DMS114 treated with DMSO at 0.1 percent for 48 hours (cell line): ENCODE measurements at regions not wholly inside any gene's neighbourhood (a gene's known extent, or its start where the extent isn't known, plus 50 kb on each side); places are given as distances from the start of the nearest gene placed in this dataset.
"Not testable (repeated sequence)": the region's sequence is repeated elsewhere in the genome, so short reads cannot be mapped to it uniquely, and the experiment has no call there.

Source experiments
- DNase-seq: peaks from one replicate; lab custom pipeline; 2025; ENCODE audit not compliant: unreplicated experiment; lab: John Stamatoyannopoulos, UW

- not testable (repeated sequence) for DNase-seq
Measured at GRCh38 chr7:29696402-29696801, 109.9 kb upstream of the WIPF3 start.

DNA sequence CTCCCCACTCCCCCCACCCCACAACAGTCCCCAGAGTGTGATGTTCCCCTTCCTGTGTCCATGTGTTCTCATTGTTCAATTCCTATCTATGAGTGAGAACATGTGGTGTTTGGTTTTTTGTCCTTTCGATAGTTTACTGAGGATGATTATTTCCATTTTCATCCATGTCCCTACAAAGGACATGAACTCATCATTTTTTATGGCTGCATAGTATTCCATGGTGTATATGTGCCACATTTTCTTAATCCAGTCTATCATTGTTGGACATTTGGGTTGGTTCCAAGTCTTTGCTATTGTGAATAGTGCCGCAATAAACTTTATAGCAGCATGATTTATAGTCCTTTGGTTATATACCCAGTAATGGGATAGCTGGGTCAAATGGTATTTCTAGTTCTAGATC is 106.6 kb upstream of the WIPF3 start:
- not testable (repeated sequence) for DNase-seq

- not testable (repeated sequence) for DNase-seq
Measured at GRCh38 chr7:29701540-29701939, 104.8 kb upstream of the WIPF3 start.

GRCh38 chr7:29703830-29704229 is 102.5 kb upstream of the WIPF3 start:
- not testable (repeated sequence) for DNase-seq

DNA sequence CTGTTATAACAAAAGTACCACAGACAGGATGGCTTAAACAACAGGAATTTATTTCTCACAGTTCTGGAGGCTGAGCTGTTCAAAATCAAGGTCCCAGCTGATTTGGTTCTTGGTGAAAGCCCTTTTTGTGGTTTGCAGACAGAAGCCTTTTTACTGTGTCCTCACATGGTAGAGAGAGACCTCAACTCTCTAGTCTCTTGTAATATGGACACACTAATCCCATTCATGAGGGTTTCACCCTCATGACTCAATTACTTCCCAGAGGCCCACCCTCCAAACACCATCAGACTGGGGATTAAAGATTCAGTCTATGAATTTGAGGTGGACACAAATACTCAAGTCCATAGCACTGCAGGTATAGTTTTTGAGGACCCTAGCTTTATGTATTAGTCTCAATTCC is 97.3 kb upstream of the WIPF3 start:
- DNase-seq: not testable (repeated sequence)

DNA sequence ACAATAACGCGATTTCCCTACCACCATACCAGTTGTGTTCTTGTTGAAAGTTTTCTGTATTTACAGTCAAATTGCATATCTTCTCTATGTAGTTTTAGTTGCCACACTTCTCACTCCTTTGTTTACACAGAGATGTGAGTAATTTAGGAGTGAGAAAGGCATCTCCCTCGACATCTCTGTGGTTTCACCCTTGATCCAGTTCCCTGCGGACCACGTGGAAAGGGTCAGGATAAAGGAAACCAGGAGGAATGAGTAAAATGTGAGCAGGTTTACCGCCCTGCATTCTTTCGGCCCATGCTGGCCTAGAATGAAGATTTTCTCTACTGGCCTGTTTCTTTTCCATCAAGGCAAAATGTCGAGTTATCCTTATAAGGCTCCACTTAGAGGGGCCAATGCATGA is 83.2 kb upstream of the WIPF3 start:
- not testable (repeated sequence) for DNase-seq

GRCh38 chr7:29723599-29723998 is 82.7 kb upstream of the WIPF3 start:
- no peak for DNase-seq

- not testable (repeated sequence) for DNase-seq
Measured at GRCh38 chr7:29729534-29730165, 76.7 kb upstream of the WIPF3 start.

DNA sequence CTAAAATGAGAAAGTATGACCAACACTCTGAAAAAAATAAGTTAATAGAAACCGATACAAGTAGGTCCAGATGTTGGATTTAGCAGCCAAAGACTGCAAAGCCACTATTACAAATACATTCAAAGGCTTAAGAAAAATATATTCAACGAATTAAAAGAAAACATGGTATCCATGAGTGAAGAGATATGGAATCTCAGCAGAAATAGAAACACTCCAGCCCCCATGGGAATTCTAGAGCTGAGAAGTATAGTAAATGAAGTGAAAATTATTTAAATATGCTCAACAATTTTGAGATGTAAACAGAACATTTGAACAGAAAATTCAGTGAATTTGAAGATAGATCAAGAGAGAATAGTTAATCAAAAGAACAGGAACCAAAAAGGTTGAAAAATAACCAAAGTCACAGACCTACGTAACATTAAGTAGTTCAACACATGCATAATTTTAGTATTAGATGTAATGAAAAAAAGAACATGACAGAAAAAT is 72.0 kb upstream of the WIPF3 start:
- DNase-seq: no peak

- not testable (repeated sequence) for DNase-seq
Measured at GRCh38 chr7:29747645-29748245, 58.6 kb upstream of the WIPF3 start.

DNA sequence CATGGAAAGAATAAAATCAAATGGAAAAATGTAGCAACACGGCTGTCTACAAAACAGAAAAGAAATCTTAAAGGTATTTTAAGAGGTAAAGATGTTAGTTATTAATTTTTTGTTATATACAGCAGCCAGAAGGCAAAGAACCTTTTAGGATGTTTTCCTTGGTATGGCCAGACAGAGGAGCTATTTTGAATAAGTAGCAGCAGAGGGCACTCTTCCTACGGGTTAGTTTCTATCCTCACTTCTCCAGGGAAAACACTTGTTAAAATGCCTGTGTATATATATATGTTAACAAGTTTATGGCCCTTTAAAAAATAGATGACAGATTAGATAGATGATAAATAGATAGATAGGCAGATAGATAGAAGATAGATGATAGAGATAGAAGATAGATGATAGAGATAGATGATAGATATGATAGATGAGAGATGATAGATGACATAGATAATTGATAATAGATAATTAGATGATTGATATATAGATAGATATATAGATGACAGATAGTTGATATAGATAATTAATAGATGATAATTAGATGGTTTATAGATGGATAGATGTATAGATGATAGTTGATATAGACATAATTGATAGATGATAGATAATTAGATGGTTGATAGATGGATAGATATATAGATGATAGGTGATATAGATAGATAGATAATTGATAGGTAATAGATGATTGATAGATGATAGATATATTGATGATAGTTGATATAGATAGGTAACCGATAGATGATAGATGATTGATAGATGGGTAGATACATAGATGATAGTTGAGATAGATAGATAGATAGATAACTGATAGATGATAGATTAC is 57.8 kb upstream of the WIPF3 start:
- peak; percentile 76 for DNase-seq

DNA sequence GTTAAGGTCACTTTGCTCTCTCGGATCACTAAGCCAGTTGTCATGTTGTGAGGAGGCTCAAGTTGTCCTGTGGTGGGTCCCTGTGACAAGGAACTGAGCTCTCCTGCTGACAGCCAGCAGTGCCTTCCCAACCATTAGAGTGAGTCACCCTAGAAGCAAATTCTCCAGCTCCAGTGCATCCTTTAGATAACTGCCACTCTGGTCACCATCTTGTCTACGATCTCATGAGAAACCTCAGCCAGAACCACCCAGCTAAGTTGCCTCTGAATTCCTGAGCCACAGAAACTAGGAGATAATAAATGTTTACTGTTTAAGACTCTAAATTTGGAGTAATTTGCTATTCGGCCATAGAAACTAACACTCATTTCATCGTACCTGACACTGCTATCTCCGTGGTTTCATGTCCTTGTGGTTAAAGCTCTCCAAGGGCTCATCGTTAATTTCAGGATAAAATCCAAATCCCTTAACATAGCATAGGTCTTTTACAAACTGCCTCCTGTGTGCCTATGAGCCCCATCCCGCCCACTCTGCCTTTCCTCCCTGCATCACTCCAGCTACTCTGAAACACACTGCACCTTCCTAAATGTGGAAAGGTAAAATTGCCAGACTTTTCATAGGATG is 56.5 kb upstream of the WIPF3 start:
- no peak for DNase-seq

DNA sequence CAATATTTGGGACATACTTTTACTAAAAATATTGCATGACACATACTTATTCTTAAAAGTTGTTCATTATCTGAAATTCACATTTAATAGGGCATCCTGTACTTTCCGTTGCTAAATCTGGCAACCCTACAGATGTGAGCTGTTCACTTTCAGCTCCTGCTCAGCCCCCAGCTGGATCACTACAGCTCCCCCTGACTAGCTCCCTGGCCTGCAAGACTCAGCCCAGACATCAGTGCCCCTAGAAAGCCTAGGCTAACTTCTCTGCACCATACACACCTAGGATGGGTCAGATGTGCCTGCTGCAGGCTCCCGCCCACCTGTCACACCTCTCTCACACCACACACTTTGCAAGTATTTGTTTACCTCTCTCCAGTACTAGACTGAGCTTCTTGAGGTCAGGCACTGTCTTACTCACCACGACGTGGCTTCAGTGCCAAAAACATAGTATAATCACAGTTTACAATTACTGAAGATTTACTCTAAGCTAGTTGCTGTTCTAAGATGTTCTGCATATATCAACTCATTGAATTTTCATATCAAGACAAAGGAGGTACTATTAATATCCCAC is 55.9 kb upstream of the WIPF3 start:
- DNase-seq: not testable (repeated sequence)

DNA sequence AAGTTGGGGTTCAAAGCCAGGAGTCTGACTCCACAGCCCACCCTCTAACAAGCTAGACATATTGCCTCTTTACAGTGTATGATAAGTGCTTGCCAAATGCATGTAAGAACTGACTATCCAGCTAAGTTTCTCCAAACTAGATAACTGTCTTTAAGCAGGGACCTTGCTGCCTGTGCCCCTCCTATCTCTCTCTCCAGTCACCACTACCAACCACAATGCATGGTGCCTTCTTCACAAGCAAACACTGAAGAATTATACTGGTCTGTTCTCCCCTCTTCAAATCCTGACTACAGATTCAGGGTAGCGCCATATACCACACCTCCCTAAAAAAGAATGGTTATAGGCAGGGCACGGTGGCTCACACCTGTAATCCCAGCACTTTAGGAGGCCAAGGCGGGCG is 55.3 kb upstream of the WIPF3 start:
- not testable (repeated sequence) for DNase-seq

GRCh38 chr7:29754874-29755490 is 51.3 kb upstream of the WIPF3 start:
- no peak for DNase-seq
